H1 (cell line): ENCODE measurements at regions not wholly inside any gene's neighbourhood (a gene's known extent, or its start where the extent isn't known, plus 50 kb on each side); places are given as distances from the start of the nearest gene placed in this dataset.

Experiments used
- CTCF ChIA-PET: fragments of 300-600 bp; sonication (Branson Sonifier 250); formaldehyde crosslinking; loops from one replicate; lab custom pipeline; 2021; ENCODE audit not compliant: partially characterized antibody; lab: Charles Lee
- POLR2A ChIA-PET: fragments of 300-600 bp; sonication (Branson Sonifier 250); formaldehyde crosslinking; loops from one replicate; lab custom pipeline; 2021; ENCODE audit warnings: inconsistent platforms; ENCODE audit not compliant: partially characterized antibody; lab: Charles Lee
- DNase-seq, 2 experiments: peaks; one replicate each; pipeline versions ENCODE4 v3.0.0 to v3.0.0-alpha.2; 2010 to 2022; ENCODE audit warnings: low spot score in 2 of 2, low read depth in 1 of 2, mixed read lengths in 1 of 2
- FAIRE-seq: peaks from 2 replicates; lab custom pipeline; 2011; peaks lifted over from hg19 to GRCh38; lab: Jason Lieb, UNC
- H2AFZ ChIP-seq: 2 replicates; pipeline ENCODE4 v1.8.1; 2012; ENCODE audit warnings: low read length, inconsistent platforms
- H2AK5ac ChIP-seq: 2 replicates; pipeline ENCODE4 v1.6.1; 2013; ENCODE audit warnings: low read depth, low read length
- H2BK120ac ChIP-seq: replicated peaks from 2 replicates; pipeline ENCODE3; 2013; ENCODE audit warnings: low read depth, low read length, inconsistent platforms
- H2BK12ac ChIP-seq: 2 replicates; pipeline ENCODE4 v1.6.1; 2013; ENCODE audit warnings: low read depth, low read length
- H2BK15ac ChIP-seq: 2 replicates; pipeline ENCODE4 v1.6.1; 2013; ENCODE audit warnings: low read length
- H2BK20ac ChIP-seq: 2 replicates; pipeline ENCODE4 v1.6.1; 2013; ENCODE audit warnings: low read length
- H2BK5ac ChIP-seq: 2 replicates; pipeline ENCODE4 v1.6.1; 2013; ENCODE audit warnings: low read depth, low read length
- H3K14ac ChIP-seq: 2 replicates; pipeline ENCODE4 v1.6.1; 2013; ENCODE audit warnings: inconsistent platforms; ENCODE audit not compliant: insufficient read length
- H3K18ac ChIP-seq: 2 replicates; pipeline ENCODE4 v1.6.1; 2013; ENCODE audit warnings: low read length; ENCODE audit errors: extremely low read depth
- H3K23ac ChIP-seq: 2 replicates; pipeline ENCODE4 v1.6.1; 2013; ENCODE audit warnings: inconsistent platforms; ENCODE audit not compliant: insufficient read length
- H3K23me2 ChIP-seq: 2 replicates; pipeline ENCODE4 v1.6.1; 2013; ENCODE audit warnings: low read depth, low read length
- H3K27ac ChIP-seq: 2 replicates; pipeline ENCODE4 v1.6.1; 2011; ENCODE audit warnings: low read depth, low read length, inconsistent platforms
- H3K27me3 ChIP-seq, 4 experiments: replicated peaks in 1 of 4; 1 replicate in 1 of 4; 2 replicates in 3 of 4; pipeline versions ENCODE4 v1.6.1 to v1.8.1; 2011 to 2013; ENCODE audit warnings: low read length in 3 of 4, mild to moderate bottlenecking in 3 of 4, inconsistent platforms in 2 of 4, mixed read lengths in 2 of 4, moderate library complexity in 1 of 4; ENCODE audit not compliant: control insufficient read depth in 3 of 4, insufficient read depth in 3 of 4; ENCODE audit errors: extremely low read depth in 1 of 4
- H3K36me3 ChIP-seq, 4 experiments: 2 replicates each; pipeline versions ENCODE4 v1.6.1 to v1.8.1; 2011 to 2013; ENCODE audit warnings: mild to moderate bottlenecking in 4 of 4, low read length in 3 of 4, moderate library complexity in 2 of 4, control low read depth in 1 of 4, inconsistent platforms in 1 of 4; ENCODE audit not compliant: insufficient read depth in 4 of 4, control insufficient read depth in 2 of 4
- H3K4ac ChIP-seq: replicated peaks from 2 replicates; pipeline ENCODE3; 2013; ENCODE audit warnings: low read length, low read depth, mixed read lengths, inconsistent platforms; ENCODE audit not compliant: insufficient read length
- H3K4me1 ChIP-seq, 4 experiments: replicated peaks in 1 of 4; 1 replicate in 1 of 4; 2 replicates in 3 of 4; pipeline versions ENCODE4 v1.6.1 to v1.8.1; 2011 to 2013; ENCODE audit warnings: low read length in 3 of 4, inconsistent platforms in 2 of 4, mixed read lengths in 1 of 4; ENCODE audit not compliant: insufficient read depth in 4 of 4, control insufficient read depth in 3 of 4
- H3K4me2 ChIP-seq, 2 experiments: 2 replicates each; pipeline versions ENCODE4 v1.6.1 to v1.8.1; 2011 to 2013; ENCODE audit warnings: low read depth in 2 of 2, low read length in 2 of 2, control low read depth in 1 of 2, inconsistent platforms in 1 of 2, mild to moderate bottlenecking in 1 of 2; ENCODE audit not compliant: insufficient read depth in 1 of 2
- H3K4me3 ChIP-seq, 4 experiments: fragments of 200-600, 300-600 bp in 1 of 4; sonication (generic), shearing (Covaris generic), sonication (Bioruptor Twin) in 1 of 4; 2 replicates each; pipeline versions ENCODE4 v1.5.1 to v1.8.1; 2011 to 2016; ENCODE audit warnings: low read length in 4 of 4, low read depth in 3 of 4, control low read depth in 2 of 4, inconsistent platforms in 2 of 4, mild to moderate bottlenecking in 2 of 4, mixed read lengths in 1 of 4, moderate library complexity in 1 of 4; ENCODE audit not compliant: insufficient read depth in 2 of 4; ENCODE audit errors: extremely low read depth in 1 of 4
- H3K56ac ChIP-seq: replicated peaks from 2 replicates; pipeline ENCODE3; 2013; ENCODE audit warnings: low read depth, mild to moderate bottlenecking, mixed read lengths, low read length, inconsistent platforms; ENCODE audit not compliant: insufficient read length
- H3K79me1 ChIP-seq: 2 replicates; pipeline ENCODE4 v1.6.1; 2013; ENCODE audit warnings: low read depth, low read length, control low read depth
- H3K79me2 ChIP-seq, 2 experiments: 2 replicates each; pipeline versions ENCODE4 v1.6.1 to v1.8.1; 2012 to 2013; ENCODE audit warnings: low read length in 2 of 2, mild to moderate bottlenecking in 2 of 2, inconsistent platforms in 1 of 2; ENCODE audit not compliant: insufficient read depth in 2 of 2, control insufficient read depth in 1 of 2
- H3K9ac ChIP-seq, 4 experiments: replicated peaks in 1 of 4; 1 replicate in 1 of 4; 2 replicates in 3 of 4; pipeline versions ENCODE4 v1.6.1 to v1.8.1; 2011 to 2013; ENCODE audit warnings: low read depth in 3 of 4, low read length in 3 of 4, control low read depth in 2 of 4, mild to moderate bottlenecking in 2 of 4, moderate library complexity in 2 of 4, inconsistent platforms in 1 of 4; ENCODE audit errors: extremely low read depth in 1 of 4
- H3K9me3 ChIP-seq, 2 experiments: 2 replicates each; pipeline versions ENCODE4 v1.6.1 to v1.8.1; 2012 to 2013; ENCODE audit warnings: mild to moderate bottlenecking in 2 of 2, moderate library complexity in 2 of 2, control low read depth in 1 of 2, inconsistent platforms in 1 of 2, low read depth in 1 of 2, low read length in 1 of 2, mixed read lengths in 1 of 2; ENCODE audit not compliant: insufficient read depth in 2 of 2
- H4K20me1 ChIP-seq, 2 experiments: replicated peaks in 1 of 2; 2 replicates each; pipeline versions ENCODE3 to v1.8.1; 2011 to 2013; ENCODE audit warnings: inconsistent platforms in 2 of 2, low read length in 2 of 2, mild to moderate bottlenecking in 1 of 2; ENCODE audit not compliant: insufficient read depth in 2 of 2, control insufficient read depth in 1 of 2
- H4K5ac ChIP-seq: 2 replicates; pipeline ENCODE4 v1.6.1; 2013; ENCODE audit warnings: low read length, low read depth, mixed read lengths, inconsistent platforms; ENCODE audit not compliant: insufficient read length
- H4K8ac ChIP-seq: 2 replicates; pipeline ENCODE4 v1.8.0; 2013; ENCODE audit warnings: mild to moderate bottlenecking, moderate library complexity, low read length, inconsistent platforms; ENCODE audit not compliant: insufficient read depth; ENCODE audit errors: extremely low read depth
- H4K91ac ChIP-seq: replicated peaks from 2 replicates; pipeline ENCODE3; 2013; ENCODE audit warnings: low read length, mixed read lengths, inconsistent platforms; ENCODE audit not compliant: insufficient read length
- BCL11A ChIP-seq, 2 experiments: IDR thresholded peaks; one replicate each; pipeline ENCODE4 v1.6.1; 2011; ENCODE audit warnings: low read depth in 2 of 2, low read length in 2 of 2, mild to moderate bottlenecking in 2 of 2
- EP300 ChIP-seq, 2 experiments: IDR thresholded peaks; 1 replicate in 1 of 2; 2 replicates in 1 of 2; pipeline ENCODE4 v1.6.1; 2011 to 2012; ENCODE audit warnings: low read depth in 2 of 2, low read length in 2 of 2, mild to moderate bottlenecking in 2 of 2, borderline replicate concordance in 1 of 2, inconsistent platforms in 1 of 2, moderate library complexity in 1 of 2
- GTF2F1 ChIP-seq: IDR thresholded peaks from 2 replicates; pipeline ENCODE4 v1.6.1; 2012; ENCODE audit warnings: low read depth, low read length, improper control_type of control experiment, borderline replicate concordance
- JUN ChIP-seq: IDR thresholded peaks from 2 replicates; pipeline ENCODE4 v1.6.1; 2011; ENCODE audit warnings: low read depth, mild to moderate bottlenecking, improper control_type of control experiment, low read length
- KDM1A ChIP-seq: fragments of 200-600, 300-600 bp; sonication (generic); IDR thresholded peaks from 2 replicates; pipeline ENCODE4 v1.7.1; 2016; ENCODE audit warnings: mild to moderate bottlenecking, low read length, borderline replicate concordance
- KDM4A ChIP-seq: IDR thresholded peaks from one replicate; pipeline ENCODE4 v1.7.1; 2012; ENCODE audit warnings: low read depth, mild to moderate bottlenecking, moderate library complexity, low read length, inconsistent platforms; ENCODE audit not compliant: severe bottlenecking
- PHF8 ChIP-seq: fragments of 200-600 bp; sonication (generic); conservative IDR thresholded peaks from 2 replicates; pipeline ENCODE4 v1.7.1; 2012; ENCODE audit warnings: low read depth, mild to moderate bottlenecking, inconsistent platforms, low read length, moderate library complexity
- POU5F1 ChIP-seq: IDR thresholded peaks from 2 replicates; pipeline ENCODE4 v1.6.1; 2011; ENCODE audit warnings: low read depth, mild to moderate bottlenecking, low read length, moderate library complexity
- SIX5 ChIP-seq: IDR thresholded peaks from 2 replicates; pipeline ENCODE4 v1.6.1; 2011; ENCODE audit warnings: mild to moderate bottlenecking, low read depth, low read length
- SP1 ChIP-seq: IDR thresholded peaks from 2 replicates; pipeline ENCODE4 v1.6.1; 2011; ENCODE audit warnings: low read depth, low read length
- SP4 ChIP-seq: IDR thresholded peaks from 2 replicates; pipeline ENCODE4 v1.6.1; 2012; ENCODE audit warnings: low read length, inconsistent platforms
- YY1 ChIP-seq: IDR thresholded peaks from 2 replicates; pipeline ENCODE4 v1.6.1; 2011; ENCODE audit warnings: low read depth, mild to moderate bottlenecking, low read length
- ZNF274 ChIP-seq: IDR thresholded peaks from 2 replicates; pipeline ENCODE4 v1.7.0; 2012; ENCODE audit warnings: low read length, borderline replicate concordance; ENCODE audit errors: extremely low read depth
- WGBS, 2 experiments: shearing (Covaris generic) in 1 of 2; methylation state at CpG; one replicate each; pipeline versions ENCODE4 v1.1.6 to v1.1.7; 2013 to 2015; ENCODE audit warnings: low lambda C conversion rate in 2 of 2, mixed read lengths in 2 of 2, inconsistent platforms in 1 of 2, low coverage in 1 of 2, missing lambda C conversion rate in 1 of 2; ENCODE audit not compliant: insufficient replicate concordance in 2 of 2, insufficient coverage in 1 of 2, insufficient read length in 1 of 2; ENCODE audit errors: extremely low coverage in 1 of 2, missing lambda C conversion rate in 1 of 2; 5-methylcytosine and 5-hydroxymethylcytosine counted together
- TF ChIP-seq, protein P1 (sequence below): IDR thresholded peaks from 2 replicates; pipeline ENCODE4 v1.6.1; 2011; ENCODE audit warnings: low read length, improper control_type of control experiment

DNA sequence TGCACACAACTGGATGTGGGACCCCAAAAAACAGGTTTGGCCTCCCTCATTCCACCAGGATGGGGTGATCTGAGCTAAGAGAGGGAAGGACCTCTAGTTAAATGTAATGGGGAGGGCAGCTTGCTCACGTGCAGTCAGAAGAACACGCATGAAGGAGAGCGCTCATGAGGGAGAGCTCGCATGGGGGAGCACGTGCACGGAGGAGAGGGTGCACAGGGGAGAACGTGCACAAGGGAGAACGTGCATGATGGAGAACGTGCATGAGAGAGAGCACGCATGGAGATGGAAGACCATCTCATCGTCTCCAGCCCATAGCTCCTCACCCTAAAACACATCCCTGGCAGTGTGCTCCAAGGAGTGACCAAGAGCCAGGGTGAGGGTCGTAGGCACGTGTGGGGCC, 141.2 kb downstream of the RBFOX3 start:
- Histone ChIP-seq H3K4me3 (no peak overlapping the region), H3K4me1 (peaks cover 0 to 3% (median under 1%) of the 10 kb centered on the region in 4 experiments; a peak in 1 of 7 replicates), H2BK15ac (no peak overlapping the region), H3K79me2 (no peaks in the 10 kb centered on the region), H3K27me3 (no peaks in the 10 kb centered on the region), H3K9me3 (no peaks in the 10 kb centered on the region), H3K9ac (no peak overlapping the region), H2AK5ac (no peak overlapping the region), H2BK5ac (0 out of 2 replicates have a peak overlapping the region, but pooled peaks have one; percentile 52), H3K4me2 (no peak overlapping the region), H3K56ac (no peak overlapping the region), H4K8ac (no peak overlapping the region), H2AFZ (no peak overlapping the region), H3K79me1 (no peaks in the 10 kb centered on the region), H2BK120ac (no peak overlapping the region), H3K14ac (no peak overlapping the region), H3K27ac (no peak overlapping the region), H2BK20ac (no peak overlapping the region), H3K23me2 (peaks cover 5% of the 10 kb centered on the region; the same call in 1 of the 2 replicates), H4K91ac (no peak overlapping the region), H3K18ac (no peak overlapping the region), H3K4ac (no peak overlapping the region), H3K36me3 (no peaks in the 10 kb centered on the region), H2BK12ac (no peak overlapping the region), H4K20me1 (no peaks in the 10 kb centered on the region), H3K23ac (no peak overlapping the region), H4K5ac (no peak overlapping the region)
- CTCF ChIA-PET = interaction anchor here (0.6 to 1.3 kb wide), 3 partner anchors 21 to 69 kb away, joined by 3 to 4 read pairs (median 3); no protein-coding TSS in a partner anchor
- DNase-seq (no peak), FAIRE-seq (no peak)
- WGBS, 2 experiments = 89% methylated on average over 7 of the region's 13 CpGs; no CpG with 5 or more reads in 1 of the 2 experiments
- POLR2A ChIA-PET = interaction anchor here (0.8 kb wide), 1 partner anchor 36 kb away, joined by 4 read pairs; no protein-coding TSS in a partner anchor
- TF ChIP-seq GTF2F1 = no peak
- TF ChIP-seq JUN = no peak
- TF ChIP-seq, protein P1, sequence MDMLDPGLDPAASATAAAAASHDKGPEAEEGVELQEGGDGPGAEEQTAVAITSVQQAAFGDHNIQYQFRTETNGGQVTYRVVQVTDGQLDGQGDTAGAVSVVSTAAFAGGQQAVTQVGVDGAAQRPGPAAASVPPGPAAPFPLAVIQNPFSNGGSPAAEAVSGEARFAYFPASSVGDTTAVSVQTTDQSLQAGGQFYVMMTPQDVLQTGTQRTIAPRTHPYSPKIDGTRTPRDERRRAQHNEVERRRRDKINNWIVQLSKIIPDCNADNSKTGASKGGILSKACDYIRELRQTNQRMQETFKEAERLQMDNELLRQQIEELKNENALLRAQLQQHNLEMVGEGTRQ = no peak
- TF ChIP-seq ZNF274 = no peak
- TF ChIP-seq POU5F1 = no peak
- no peak for TF ChIP-seq BCL11A (IDR thresholded peaks at IDR 0.05; ENCODE audit: low read depth in 2 of 2, low read length in 2 of 2)
- no peak for TF ChIP-seq PHF8
- no peak for TF ChIP-seq YY1
- TF ChIP-seq SIX5 = no peak
- no peak for TF ChIP-seq KDM4A
- no peak for TF ChIP-seq SP4
- no peak for TF ChIP-seq SP1
- no peak for TF ChIP-seq KDM1A
- TF ChIP-seq EP300 (IDR thresholded peaks at IDR 0.05; ENCODE audit: borderline replicate concordance in 1 of 2, low read depth in 2 of 2, low read length in 2 of 2) = no peak
